ENCODE measurements at regions not wholly inside any gene's neighbourhood (a gene's known extent, or its start where the extent isn't known, plus 50 kb on each side); places are given as distances from the start of the nearest gene placed in this dataset.

DNA sequence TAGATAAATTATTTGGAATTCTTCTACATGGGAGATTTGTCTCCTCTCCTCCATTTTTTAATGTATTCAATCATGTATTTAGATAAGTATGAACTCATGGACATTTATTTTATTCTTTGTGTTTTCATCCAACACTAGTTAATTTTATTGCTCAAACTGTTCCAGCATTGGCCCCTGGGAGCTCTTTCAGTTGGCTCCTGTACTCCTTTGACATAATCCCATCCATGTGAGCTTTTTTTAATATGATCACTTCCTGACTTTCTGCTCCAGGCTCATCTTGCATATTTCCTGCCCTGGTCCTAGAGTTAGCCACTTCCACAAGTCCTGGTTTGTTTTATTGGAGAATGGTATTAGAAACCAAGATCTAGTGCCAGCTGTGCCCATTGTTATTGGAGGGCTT, 419.0 kb upstream of the CDH11 start:
- DNase-seq (ENCODE audit: low read depth in 3 of 3, low spot score in 1 of 3), result no peak

DNA sequence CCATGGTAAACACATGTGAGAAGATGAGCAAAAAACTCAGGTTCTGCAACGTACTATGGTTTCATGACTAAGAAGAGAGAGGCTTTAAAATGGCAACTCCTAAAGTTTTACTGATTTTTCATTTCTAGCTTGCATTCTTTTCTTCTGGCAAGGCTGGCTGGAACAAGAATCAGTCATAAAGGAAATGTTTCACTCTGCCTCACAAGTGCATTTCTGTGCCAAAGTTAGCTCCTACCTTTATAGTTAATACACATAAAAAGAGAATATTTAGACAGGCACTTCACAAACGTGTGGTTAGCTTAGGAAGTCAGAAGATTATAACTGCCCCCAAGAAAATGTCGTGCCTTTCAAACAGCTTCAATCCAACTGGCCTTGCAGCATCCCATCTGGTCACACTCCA, 417.1 kb upstream of the CDH11 start:
- no peak for DNase-seq (ENCODE audit: low read depth in 3 of 3, low spot score in 1 of 3)

- DNase-seq (ENCODE audit: low read depth in 3 of 3, low spot score in 1 of 3), result no peak
Measured at GRCh38 chr16:65537336-65537735, 415.5 kb upstream of the CDH11 start.

GRCh38 chr16:65534121-65534528, 412.3 kb upstream of the CDH11 start:
- no peak for DNase-seq (ENCODE audit: low read depth in 3 of 3, low spot score in 1 of 3)

DNA sequence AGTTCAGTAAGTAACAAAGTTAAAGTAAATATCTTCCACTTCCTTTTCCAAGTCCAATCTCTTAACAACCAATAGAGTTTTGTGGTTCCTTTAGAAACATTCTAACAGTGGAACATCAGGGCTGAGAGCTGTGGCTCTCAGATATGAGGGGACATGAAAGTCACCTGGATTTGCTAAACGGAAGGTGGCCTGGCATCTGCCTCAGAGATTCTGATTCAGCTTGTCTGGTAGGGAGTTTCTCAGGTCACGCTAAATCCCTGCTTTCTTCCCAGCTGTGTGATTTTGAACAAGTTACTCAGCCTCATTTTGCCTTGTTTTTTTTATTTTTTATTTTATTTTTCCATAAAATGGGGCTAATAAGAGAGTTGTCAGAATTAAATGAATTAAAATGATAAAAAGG, 411.0 kb upstream of the CDH11 start:
- no peak for DNase-seq (ENCODE audit: low read depth in 3 of 3, low spot score in 1 of 3)

GRCh38 chr16:65532258-65532657, 410.4 kb upstream of the CDH11 start:
- no peak for DNase-seq (ENCODE audit: low read depth in 3 of 3, low spot score in 1 of 3)

GRCh38 chr16:65531475-65531874, 409.6 kb upstream of the CDH11 start:
- DNase-seq (ENCODE audit: low read depth in 3 of 3, low spot score in 1 of 3), result no peak

- DNase-seq (ENCODE audit: low read depth in 3 of 3, low spot score in 1 of 3), result no peak
Measured at GRCh38 chr16:65525707-65526106, 403.8 kb upstream of the CDH11 start.

DNA sequence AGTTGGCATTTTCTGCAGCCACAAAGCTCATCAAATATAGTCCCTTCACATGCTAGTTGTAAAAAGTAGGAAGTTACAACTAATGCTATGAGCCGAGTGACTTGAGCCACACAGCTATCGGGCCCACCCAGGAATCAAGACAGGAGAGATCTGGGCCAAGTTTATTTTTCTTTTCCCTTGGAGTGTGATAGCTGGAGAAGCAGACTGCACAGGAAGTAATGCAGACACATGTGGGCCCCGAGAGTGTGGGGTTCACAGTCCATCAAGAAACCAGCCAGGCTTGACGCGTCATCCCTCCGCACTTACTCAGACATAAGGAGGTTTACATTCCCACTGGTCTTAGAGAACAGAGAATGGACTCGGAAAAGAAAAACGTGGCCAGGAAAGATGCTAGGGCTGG, 403.1 kb upstream of the CDH11 start:
- DNase-seq (ENCODE audit: low read depth in 3 of 3, low spot score in 1 of 3), result no peak

GRCh38 chr16:65524231-65524630, 402.4 kb upstream of the CDH11 start:
- DNase-seq (ENCODE audit: low read depth in 3 of 3, low spot score in 1 of 3), result no peak

DNA sequence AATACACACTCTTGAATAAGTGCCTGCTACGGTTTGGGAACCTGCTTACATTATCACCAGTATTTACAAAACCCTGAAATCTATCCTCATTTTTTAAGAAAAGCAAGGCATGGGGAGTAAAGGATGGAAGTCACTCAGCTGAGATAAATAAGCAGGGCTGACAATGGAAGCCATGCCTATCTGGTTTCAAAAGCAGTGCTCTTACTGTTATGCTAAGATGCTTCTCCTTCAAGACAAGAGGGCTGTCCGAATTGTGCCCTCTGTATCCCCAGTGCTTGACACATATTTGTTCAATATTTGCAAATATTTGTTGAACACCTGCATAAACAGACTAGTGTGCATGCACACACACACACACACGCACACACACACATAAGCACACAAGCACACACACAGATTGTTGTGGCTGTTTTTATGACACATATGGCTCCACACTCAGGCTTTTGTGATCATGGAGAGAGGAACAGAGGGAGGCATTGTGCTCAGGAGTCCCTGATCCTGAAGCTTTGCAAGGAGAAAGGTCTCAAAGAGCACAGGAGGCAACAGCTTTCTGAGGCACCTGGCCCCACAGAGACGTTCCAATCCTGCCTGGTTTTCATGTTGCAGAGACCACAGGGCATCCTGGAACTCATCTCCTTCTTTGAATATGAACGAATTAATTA, 401.6 kb upstream of the CDH11 start:
- no peak for DNase-seq (ENCODE audit: low read depth in 3 of 3, low spot score in 1 of 3)

GRCh38 chr16:65522412-65522811, 400.5 kb upstream of the CDH11 start:
- DNase-seq (ENCODE audit: low read depth in 3 of 3, low spot score in 1 of 3), result no peak

- no peak for DNase-seq (ENCODE audit: low read depth in 3 of 3, low spot score in 1 of 3)
Measured at GRCh38 chr16:65521633-65522328, 399.9 kb upstream of the CDH11 start.

GRCh38 chr16:65519402-65519801, 397.5 kb upstream of the CDH11 start:
- no peak for DNase-seq (ENCODE audit: low read depth in 3 of 3, low spot score in 1 of 3)

DNA sequence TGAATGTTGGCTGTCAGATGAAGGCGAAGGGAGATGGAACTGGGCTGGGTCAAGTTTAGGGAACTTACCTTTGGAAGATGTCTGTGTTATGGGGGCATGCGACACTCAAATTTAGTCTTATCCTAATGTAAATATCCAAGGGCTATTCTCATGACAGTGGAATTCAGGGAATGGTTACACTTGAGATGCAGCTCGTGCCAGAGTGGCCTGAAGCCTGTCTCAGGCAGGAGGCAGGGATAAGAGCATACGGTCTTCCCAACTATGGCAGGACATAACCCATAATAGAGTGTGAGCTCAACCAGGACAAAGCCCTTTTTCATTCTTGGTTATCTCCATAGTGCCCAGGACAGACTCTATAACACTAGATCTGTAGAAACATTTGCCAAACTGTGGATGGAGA, 393.3 kb upstream of the CDH11 start:
- DNase-seq (ENCODE audit: low read depth in 3 of 3, low spot score in 1 of 3), result no peak

- DNase-seq (ENCODE audit: low read depth in 3 of 3, low spot score in 1 of 3), result no peak
Measured at GRCh38 chr16:65510850-65511249, 389.0 kb upstream of the CDH11 start.

GRCh38 chr16:65510241-65510640, 388.4 kb upstream of the CDH11 start:
- DNase-seq (ENCODE audit: low read depth in 3 of 3, low spot score in 1 of 3), result no peak

- DNase-seq (ENCODE audit: low read depth in 3 of 3, low spot score in 1 of 3), result no peak
Measured at GRCh38 chr16:65509172-65509571, 387.3 kb upstream of the CDH11 start.

GRCh38 chr16:65500919-65501318, 379.1 kb upstream of the CDH11 start:
- no peak for DNase-seq (ENCODE audit: low read depth in 3 of 3, low spot score in 1 of 3)

DNA sequence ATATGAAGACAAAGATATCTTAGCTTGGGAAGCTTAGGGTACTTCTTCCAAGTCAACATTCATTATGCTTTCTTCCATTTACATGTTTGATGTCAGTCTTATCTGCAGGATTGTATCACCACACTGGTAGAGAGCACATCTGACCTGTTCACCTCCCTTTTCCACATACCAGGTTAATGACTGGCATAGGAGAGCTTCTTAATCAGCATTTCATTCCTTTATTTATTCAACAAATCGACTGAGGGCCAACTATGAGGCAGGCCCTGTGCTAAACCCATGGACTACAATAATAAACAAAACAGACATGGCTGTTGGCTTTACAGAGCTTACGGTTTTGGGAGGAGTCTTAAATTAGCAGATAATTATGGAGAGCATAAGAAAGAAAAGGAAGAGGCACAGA, 378.1 kb upstream of the CDH11 start:
- DNase-seq (ENCODE audit: low read depth in 3 of 3, low spot score in 1 of 3), result no peak

DNA sequence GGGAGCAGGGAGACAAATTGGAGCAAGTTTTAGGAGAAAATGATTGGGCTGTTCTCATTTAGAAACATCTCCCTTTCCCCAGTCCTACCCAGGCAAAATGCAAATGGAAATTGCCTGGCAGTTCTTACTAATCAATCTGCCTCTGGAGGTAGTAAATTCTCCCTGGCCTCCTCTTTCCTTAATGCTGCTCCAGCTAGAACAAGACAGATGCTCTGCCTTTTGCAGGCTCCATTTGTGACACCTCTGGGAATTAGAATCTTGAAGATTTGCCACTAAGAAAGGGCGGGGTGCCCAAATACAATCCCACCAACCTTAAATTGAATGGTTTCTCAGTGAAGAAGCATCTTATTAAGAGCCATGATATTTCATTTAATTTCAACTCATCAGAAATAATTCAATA, 377.7 kb upstream of the CDH11 start:
- no peak for DNase-seq (ENCODE audit: low read depth in 3 of 3, low spot score in 1 of 3)

GRCh38 chr16:65497571-65497970, 375.7 kb upstream of the CDH11 start:
- DNase-seq (ENCODE audit: low read depth in 3 of 3, low spot score in 1 of 3), result no peak

GRCh38 chr16:65495106-65495505, 373.2 kb upstream of the CDH11 start:
- no peak for DNase-seq (ENCODE audit: low read depth in 3 of 3, low spot score in 1 of 3)
